DMS53 treated with DMSO at 0.1 percent for 48 hours (cell line): ENCODE measurements at regions not wholly inside any gene's neighbourhood (a gene's known extent, or its start where the extent isn't known, plus 50 kb on each side); places are given as distances from the start of the nearest gene placed in this dataset.
"Not testable (repeated sequence)": the region's sequence is repeated elsewhere in the genome, so short reads cannot be mapped to it uniquely, and the experiment has no call there.

Experiments
- DNase-seq: peaks from one replicate; lab custom pipeline; 2025; ENCODE audit not compliant: unreplicated experiment; lab: John Stamatoyannopoulos, UW

GRCh38 chr3:150329408-150329807 is 78.7 kb upstream of the TSC22D2 start:
- no peak for DNase-seq

- DNase-seq = no peak
These were observed 79.5 kb upstream of the TSC22D2 start for GRCh38 chr3:150328654-150329040.

- DNase-seq = no peak
These were observed 80.1 kb upstream of the TSC22D2 start for GRCh38 chr3:150327678-150328653.

DNA sequence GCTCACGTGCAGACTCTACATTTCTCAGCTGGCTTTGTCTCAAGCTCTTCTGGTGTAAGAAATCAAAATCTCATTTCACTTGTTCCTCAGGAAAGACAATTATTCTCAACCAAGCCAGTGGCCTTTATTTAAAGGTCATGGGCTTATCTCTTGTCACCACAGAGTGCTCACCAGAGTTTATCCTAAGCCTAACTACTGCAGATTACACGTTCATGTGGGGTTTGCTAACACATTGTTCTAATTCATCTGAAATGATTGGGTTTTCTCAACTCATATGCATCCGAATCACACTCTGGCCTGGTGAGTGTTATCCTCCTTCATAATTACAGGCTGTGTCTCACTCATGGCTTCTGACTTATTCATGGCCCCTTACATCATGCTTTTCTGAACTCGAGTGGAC is 83.3 kb upstream of the TSC22D2 start:
- peak; percentile 39 for DNase-seq

DNA sequence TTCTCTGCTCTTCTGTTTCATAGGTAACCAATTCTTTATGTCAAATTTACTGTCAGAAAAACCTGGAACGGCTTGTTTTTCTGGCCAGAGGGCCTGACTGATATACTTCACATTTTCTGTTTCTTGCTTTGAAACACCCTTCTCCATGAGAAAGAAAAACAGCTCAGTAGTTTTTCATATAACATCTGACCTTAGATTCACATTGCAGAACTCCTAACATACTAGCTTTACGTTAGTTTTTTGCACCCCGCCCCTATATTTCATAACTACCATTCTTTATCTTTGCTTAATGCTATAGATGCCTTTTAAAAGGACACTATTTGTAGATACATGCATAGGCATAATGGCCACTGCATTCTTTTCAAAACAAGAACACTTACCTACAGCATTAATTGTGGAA is 83.9 kb upstream of the TSC22D2 start:
- DNase-seq = no peak

GRCh38 chr3:150323770-150324169 is 84.3 kb upstream of the TSC22D2 start:
- DNase-seq = no peak

GRCh38 chr3:150323091-150323490 is 85.0 kb upstream of the TSC22D2 start:
- DNase-seq = not testable (repeated sequence)

DNA sequence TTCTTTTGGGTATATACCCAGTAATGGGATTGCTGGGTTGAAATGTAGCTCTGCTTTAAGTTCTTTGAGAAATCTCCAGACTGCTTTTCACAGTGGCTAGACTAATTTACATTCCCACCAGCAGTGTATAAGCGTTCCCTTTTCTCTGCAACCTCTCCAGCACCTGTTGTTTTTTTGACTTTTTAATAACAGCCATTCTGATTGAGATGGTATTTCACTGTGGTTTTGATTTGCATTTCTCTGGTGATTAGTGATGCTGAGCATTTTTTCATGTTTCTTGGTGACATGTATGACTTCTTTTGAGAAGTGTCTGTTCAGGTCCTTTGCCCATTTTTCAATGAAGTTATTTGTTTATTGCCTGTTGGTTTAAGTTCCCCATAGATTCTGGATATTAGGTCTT is 87.1 kb upstream of the TSC22D2 start:
- not testable (repeated sequence) for DNase-seq

- peak; percentile 57 for DNase-seq
These were observed 88.2 kb upstream of the TSC22D2 start for GRCh38 chr3:150319900-150320299.

GRCh38 chr3:150317469-150317868 is 90.6 kb upstream of the TSC22D2 start:
- DNase-seq = peak; percentile 85

- DNase-seq = no peak
These were observed 92.4 kb upstream of the TSC22D2 start for GRCh38 chr3:150315721-150316120.

DNA sequence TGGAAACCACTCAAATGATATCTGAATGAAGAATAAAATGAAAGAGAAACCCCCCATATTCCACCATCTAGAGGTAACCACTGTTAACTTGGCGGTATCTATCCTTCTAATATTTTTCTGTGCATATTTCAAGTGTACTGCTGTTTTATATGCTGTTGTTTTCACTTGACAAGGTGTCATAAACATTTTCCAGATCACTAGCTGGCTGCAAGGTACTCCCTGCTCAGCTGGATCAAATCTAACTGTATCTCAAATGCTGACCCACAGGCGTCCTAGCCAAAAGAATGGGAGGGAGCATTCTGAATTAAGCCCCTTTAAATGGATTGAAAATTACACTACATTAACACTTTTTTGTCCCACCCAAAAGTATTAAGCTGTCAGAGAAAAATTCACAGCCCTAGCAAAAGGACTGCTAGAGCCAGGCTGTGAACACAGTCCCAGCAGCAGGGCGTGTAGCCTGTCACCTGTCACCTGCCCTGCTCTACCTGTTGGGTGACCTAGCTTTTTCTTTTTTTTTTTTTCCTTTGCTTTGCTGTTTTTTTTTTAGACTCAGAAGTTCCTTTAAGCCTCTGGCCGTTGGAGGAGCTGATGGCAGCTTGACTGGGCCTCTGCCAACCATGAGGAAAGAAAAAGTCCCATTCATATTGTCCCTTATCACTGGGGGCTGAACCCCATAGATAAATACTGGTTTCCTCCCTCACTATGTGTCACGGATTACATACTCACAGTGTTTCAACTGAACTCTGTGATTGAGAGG is 93.7 kb upstream of the TSC22D2 start:
- DNase-seq = peak; percentile 78

DNA sequence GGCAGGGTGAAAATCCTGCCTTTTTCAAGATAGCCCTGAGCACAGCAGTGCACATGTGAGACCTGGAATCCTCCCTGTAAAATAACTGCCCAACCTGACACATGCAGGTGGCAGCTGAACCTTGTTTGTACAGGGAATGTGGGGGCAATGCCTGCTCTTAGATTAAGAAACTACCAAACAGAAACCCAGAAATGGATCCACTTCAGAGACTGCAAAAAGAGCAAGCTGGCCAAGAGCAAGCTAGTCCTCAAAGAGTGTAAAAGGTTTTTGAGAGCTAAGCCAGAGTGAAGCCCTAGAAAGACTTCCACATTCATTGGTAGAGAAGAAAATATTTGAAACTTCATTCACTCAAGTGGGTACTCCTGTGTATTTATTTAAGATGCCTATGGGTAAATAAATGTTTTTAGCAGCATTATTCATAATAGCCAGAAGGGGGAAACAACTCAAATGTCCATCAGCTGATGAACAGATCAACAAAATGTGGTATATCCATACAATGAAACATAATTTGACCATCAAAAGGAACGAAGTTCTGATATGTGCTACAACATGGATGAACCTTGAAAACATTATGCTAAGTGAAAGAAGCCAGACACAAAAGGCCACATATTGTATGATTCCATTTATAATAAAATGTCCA is 96.0 kb upstream of the TSC22D2 start:
- peak; percentile 46 for DNase-seq

GRCh38 chr3:150311156-150311555 is 96.9 kb upstream of the TSC22D2 start:
- no peak for DNase-seq

GRCh38 chr3:150309557-150309956 is 98.5 kb upstream of the TSC22D2 start:
- DNase-seq = no peak

- no peak for DNase-seq
These were observed 98.9 kb upstream of the TSC22D2 start for GRCh38 chr3:150309257-150309542.

DNA sequence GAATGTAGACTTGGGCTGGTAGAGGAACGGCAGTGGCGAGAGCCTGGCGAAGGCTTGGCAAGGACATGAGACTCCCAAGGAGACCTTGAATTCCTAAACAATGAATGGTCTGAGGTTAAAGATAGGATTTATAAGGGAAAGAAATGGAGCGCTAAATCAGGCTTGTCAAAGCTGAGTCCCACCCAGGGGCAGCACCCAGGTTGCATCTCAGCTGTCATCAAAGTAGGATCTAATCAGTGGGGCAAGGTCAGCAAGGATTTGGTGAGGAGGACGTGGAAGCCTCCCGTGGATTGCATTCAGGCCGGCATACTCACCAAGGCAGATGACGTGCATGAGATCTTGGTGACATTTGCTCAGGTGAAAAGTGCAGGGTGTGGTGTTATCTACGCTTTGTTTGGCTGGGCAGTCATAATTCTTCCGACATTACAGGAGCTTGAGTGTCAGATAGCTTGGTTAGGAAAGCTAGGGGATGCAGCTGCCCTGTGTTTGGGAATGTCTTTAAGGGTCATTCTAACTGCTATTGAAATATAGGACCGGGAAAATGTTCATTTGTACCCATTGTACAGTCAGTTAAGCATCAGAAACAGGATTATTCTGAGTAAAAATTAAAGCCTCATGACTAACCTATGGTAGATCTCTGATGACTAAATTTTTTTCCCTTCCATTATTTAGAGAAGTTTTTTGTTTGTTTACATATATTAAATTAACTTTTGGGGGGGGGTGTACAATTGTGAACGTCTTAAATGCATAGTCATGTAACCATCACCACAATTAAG is 99.4 kb upstream of the TSC22D2 start:
- no peak for DNase-seq

GRCh38 chr3:150308037-150308319 is 100.1 kb upstream of the TSC22D2 start:
- no peak for DNase-seq

DNA sequence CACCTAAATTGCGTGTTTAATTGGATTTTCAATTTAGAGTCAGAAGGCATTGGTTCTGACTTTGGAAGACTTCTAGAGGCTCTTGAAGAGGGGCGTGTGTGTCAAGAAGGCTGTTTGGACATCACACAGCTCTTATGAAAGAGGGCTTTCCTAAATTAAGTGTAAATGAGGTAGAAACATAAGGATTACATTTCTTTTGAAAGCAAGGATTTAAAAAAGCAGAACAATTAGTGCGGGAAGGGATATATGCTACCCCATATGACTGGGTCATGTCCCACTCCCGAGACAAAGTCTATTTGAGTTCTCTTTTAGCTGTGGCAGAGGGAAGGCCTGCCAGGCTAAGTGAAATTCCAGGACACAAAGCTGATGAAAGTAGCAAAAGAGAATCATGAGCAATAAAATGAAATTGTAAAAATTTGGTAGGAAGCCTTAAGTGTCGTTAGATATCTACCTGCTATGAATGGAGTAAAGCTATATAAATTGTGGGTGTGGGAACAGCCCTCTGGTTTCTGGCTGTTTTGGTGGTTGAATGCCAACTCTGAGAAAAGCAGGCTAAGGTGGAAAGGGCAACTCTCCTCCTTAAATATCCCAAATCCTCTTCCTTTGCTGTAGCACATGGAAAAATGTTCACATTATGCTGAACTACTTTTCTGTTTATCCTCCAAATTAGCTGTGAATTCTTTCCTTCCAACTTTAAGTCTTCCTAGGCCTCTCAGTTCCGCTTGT is 100.6 kb upstream of the TSC22D2 start:
- no peak for DNase-seq

DNA sequence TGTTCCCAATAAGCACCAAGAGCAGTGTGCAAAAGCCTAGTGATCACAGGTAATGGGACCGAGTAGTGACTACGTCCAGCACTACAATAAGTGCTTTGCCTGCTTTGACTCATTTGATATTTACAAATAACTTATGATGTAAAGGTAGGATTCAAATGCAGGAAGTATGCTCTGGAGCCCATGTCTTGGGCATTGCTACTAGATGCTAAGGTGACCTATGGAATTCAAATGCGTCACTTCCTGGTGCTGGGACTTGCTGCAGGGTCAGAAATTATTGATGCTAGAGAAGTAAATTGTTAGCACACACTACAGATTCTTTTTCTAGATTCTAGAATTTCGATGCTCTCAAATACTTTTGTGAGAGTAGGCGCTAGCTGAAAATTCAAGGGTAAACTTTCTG is 101.2 kb upstream of the TSC22D2 start:
- no peak for DNase-seq

- no peak for DNase-seq
These were observed 102.0 kb upstream of the TSC22D2 start for GRCh38 chr3:150306083-150306482.
